ENCODE measurements at regions not wholly inside any gene's neighbourhood (a gene's known extent, or its start where the extent isn't known, plus 50 kb on each side); places are given as distances from the start of the nearest gene placed in this dataset.
"Not testable (repeated sequence)": the region's sequence is repeated elsewhere in the genome, so short reads cannot be mapped to it uniquely, and the experiment has no call there.

GRCh38 chr3:20537234-20537633, 351.2 kb upstream of the SGO1 start:
- DNase-seq: no peak

- no peak for DNase-seq
These were observed 343.9 kb upstream of the SGO1 start for GRCh38 chr3:20529911-20530310.

GRCh38 chr3:20528180-20528770, 342.3 kb upstream of the SGO1 start:
- no peak for DNase-seq

- no peak for DNase-seq
These were observed 341.4 kb upstream of the SGO1 start for GRCh38 chr3:20527368-20527767.

GRCh38 chr3:20524328-20524727, 338.3 kb upstream of the SGO1 start:
- DNase-seq: no peak

- DNase-seq: no peak
These were observed 337.3 kb upstream of the SGO1 start for GRCh38 chr3:20523293-20523692.

- DNase-seq: not testable (repeated sequence)
These were observed 331.3 kb upstream of the SGO1 start for GRCh38 chr3:20517316-20517715.

- no peak for DNase-seq
These were observed 330.3 kb upstream of the SGO1 start for GRCh38 chr3:20516311-20516710.

- DNase-seq: no peak
These were observed 329.8 kb upstream of the SGO1 start for GRCh38 chr3:20515834-20516233.

GRCh38 chr3:20511863-20512505, 326.0 kb upstream of the SGO1 start:
- DNase-seq: peak; percentile 30

GRCh38 chr3:20510396-20510795, 324.4 kb upstream of the SGO1 start:
- no peak for DNase-seq

- no peak for DNase-seq
These were observed 317.5 kb upstream of the SGO1 start for GRCh38 chr3:20503394-20504082.

GRCh38 chr3:20490996-20491395, 305.0 kb upstream of the SGO1 start:
- DNase-seq: no peak

GRCh38 chr3:20488151-20488550, 302.1 kb upstream of the SGO1 start:
- no peak for DNase-seq

GRCh38 chr3:20484126-20484525, 298.1 kb upstream of the SGO1 start:
- DNase-seq: no peak

- no peak for DNase-seq
These were observed 296.3 kb upstream of the SGO1 start for GRCh38 chr3:20482350-20482749.

- no peak for DNase-seq
These were observed 294.9 kb upstream of the SGO1 start for GRCh38 chr3:20480786-20481365.

GRCh38 chr3:20478436-20478835, 292.4 kb upstream of the SGO1 start:
- DNase-seq: no peak

- not testable (repeated sequence) for DNase-seq
These were observed 278.2 kb upstream of the SGO1 start for GRCh38 chr3:20464237-20464636.

GRCh38 chr3:20462723-20463122, 276.7 kb upstream of the SGO1 start:
- no peak for DNase-seq

- DNase-seq: no peak
These were observed 276.2 kb upstream of the SGO1 start for GRCh38 chr3:20462226-20462625.

- no peak for DNase-seq
These were observed 273.1 kb upstream of the SGO1 start for GRCh38 chr3:20458994-20459716.

- no peak for DNase-seq
These were observed 270.5 kb upstream of the SGO1 start for GRCh38 chr3:20456511-20456910.
